WTC11 (cell line): ENCODE measurements at regions not wholly inside any gene's neighbourhood (a gene's known extent, or its start where the extent isn't known, plus 50 kb on each side); places are given as distances from the start of the nearest gene placed in this dataset.

ENCODE experiments used
- ATAC-seq: fragments of 200-7000 bp; cut with Tn5 transposase; 2 replicates; pipeline ENCODE4 v1.10.0; 2021; ENCODE audit warnings: mild to moderate bottlenecking, moderate library complexity
- CTCF ChIA-PET: fragments of 300-600 bp; sonication (Branson Sonifier 250); formaldehyde crosslinking; loops from one replicate; lab custom pipeline; 2021; ENCODE audit warnings: antibody characterized with exemption; lab: Charles Lee
- POLR2A ChIA-PET: fragments of 350-600 bp; sonication (Branson Sonifier 250); formaldehyde crosslinking; loops from one replicate; lab custom pipeline; 2021; ENCODE audit warnings: antibody characterized with exemption; lab: Charles Lee
- DNase-seq: peaks from one replicate; pipeline ENCODE4 v3.0.0; 2021; ENCODE audit warnings: low spot score
- H3K27ac Mint-ChIP-seq: 2 replicates; pipeline ENCODE4 v1.8.0; 2021; ENCODE audit warnings: mixed read lengths
- H3K27me3 Mint-ChIP-seq: 2 replicates; pipeline ENCODE4 v1.8.0; 2021; ENCODE audit warnings: low read depth, mild to moderate bottlenecking, moderate library complexity, mixed read lengths
- H3K36me3 Mint-ChIP-seq: 2 replicates; pipeline ENCODE4 v1.8.0; 2021; ENCODE audit warnings: mixed read lengths
- H3K4me1 Mint-ChIP-seq: 2 replicates; pipeline ENCODE4 v1.8.0; 2022; ENCODE audit warnings: mixed read lengths
- H3K4me3 Mint-ChIP-seq: 2 replicates; pipeline ENCODE4 v1.8.0; 2021; ENCODE audit warnings: mild to moderate bottlenecking, moderate library complexity, mixed read lengths
- H3K9me3 Mint-ChIP-seq: 2 replicates; pipeline ENCODE4 v1.8.0; 2021; ENCODE audit warnings: mixed read lengths
- EMX1 ChIP-seq: fragments of 250-450 bp; sonication (Bioruptor Pico); IDR thresholded peaks from 2 replicates; pipeline ENCODE4 v1.8.0; 2021; ENCODE audit warnings: mild to moderate bottlenecking
- FOXK1 ChIP-seq: sonication (generic); formaldehyde crosslinking; IDR thresholded peaks from 2 replicates; pipeline ENCODE4 v1.8.0; 2022; ENCODE audit warnings: mild to moderate bottlenecking, moderate library complexity, missing genetic modification reagents
- HMGA2 ChIP-seq: fragments of 250-450 bp; sonication (Bioruptor Pico); IDR thresholded peaks from 2 replicates; pipeline ENCODE4 v1.4.0; 2021; ENCODE audit warnings: mild to moderate bottlenecking, moderate library complexity
- JAZF1 ChIP-seq: fragments of 250-450 bp; sonication (Bioruptor Pico); IDR thresholded peaks from 2 replicates; pipeline ENCODE4 v1.9.0; 2021; ENCODE audit warnings: moderate library complexity, mild to moderate bottlenecking, inconsistent platforms
- MXD4 ChIP-seq: fragments of 250-450 bp; sonication (Bioruptor Pico); IDR thresholded peaks from 2 replicates; pipeline ENCODE4 v1.8.0; 2021; ENCODE audit warnings: mild to moderate bottlenecking, moderate library complexity, borderline replicate concordance
- MYBL2 ChIP-seq: sonication (generic); formaldehyde crosslinking; IDR thresholded peaks from 2 replicates; pipeline ENCODE4 v1.8.1; 2023; ENCODE audit warnings: mild to moderate bottlenecking, moderate library complexity, missing genetic modification reagents
- NFATC4 ChIP-seq: fragments of 250-450 bp; sonication (Bioruptor Pico); IDR thresholded peaks from 2 replicates; pipeline ENCODE4 v1.9.0; 2021; ENCODE audit warnings: mild to moderate bottlenecking
- NFYB ChIP-seq: sonication (generic); formaldehyde crosslinking; conservative IDR thresholded peaks from 2 replicates; pipeline ENCODE4 v1.8.0; 2022; ENCODE audit warnings: low read depth, missing genetic modification reagents
- NR2C2 ChIP-seq: sonication (generic); formaldehyde crosslinking; IDR thresholded peaks from 2 replicates; pipeline ENCODE4 v1.8.0; 2022; ENCODE audit warnings: mild to moderate bottlenecking, missing genetic modification reagents
- RORB ChIP-seq: fragments of 250-450 bp; sonication (Bioruptor Pico); IDR thresholded peaks from 2 replicates; pipeline ENCODE4 v1.9.0; 2021; ENCODE audit warnings: mild to moderate bottlenecking
- SMAD4 ChIP-seq: sonication (generic); formaldehyde crosslinking; IDR thresholded peaks from 2 replicates; pipeline ENCODE4 v1.8.0; 2022; ENCODE audit warnings: mild to moderate bottlenecking, missing genetic modification reagents
- SP1 ChIP-seq: sonication (generic); formaldehyde crosslinking; conservative IDR thresholded peaks from 2 replicates; pipeline ENCODE4 v1.8.1; 2022; ENCODE audit warnings: missing genetic modification reagents
- ZNF219 ChIP-seq: sonication (generic); formaldehyde crosslinking; IDR thresholded peaks from 2 replicates; pipeline ENCODE4 v1.8.0; 2023; ENCODE audit warnings: missing genetic modification reagents, mild to moderate bottlenecking, borderline replicate concordance
- ZNF671 ChIP-seq: fragments of 250-450 bp; sonication (Bioruptor Pico); IDR thresholded peaks from 2 replicates; pipeline ENCODE4 v1.8.0; 2021; ENCODE audit warnings: mild to moderate bottlenecking
- TF ChIP-seq, protein P1 (sequence below): fragments of 200-600 bp; IDR thresholded peaks from 2 replicates; pipeline ENCODE4 v1.8.0; 2022; ENCODE audit warnings: antibody characterized with exemption
- TF ChIP-seq, protein P2 (sequence below): sonication (generic); formaldehyde crosslinking; conservative IDR thresholded peaks from 2 replicates; pipeline ENCODE4 v1.8.1; 2023; ENCODE audit warnings: mild to moderate bottlenecking, low read depth, missing genetic modification reagents, moderate library complexity
- TF ChIP-seq, protein P3 (sequence below): sonication (generic); formaldehyde crosslinking; IDR thresholded peaks from 2 replicates; pipeline ENCODE4 v1.8.1; 2023; ENCODE audit warnings: mild to moderate bottlenecking, missing genetic modification reagents, moderate library complexity
- TF ChIP-seq, protein P4 (sequence below): fragments of 250-450 bp; sonication (Bioruptor Pico); IDR thresholded peaks from 2 replicates; pipeline ENCODE4 v1.9.0; 2021; ENCODE audit warnings: mild to moderate bottlenecking, borderline replicate concordance
- TF ChIP-seq, protein P5 (sequence below): sonication (generic); formaldehyde crosslinking; IDR thresholded peaks from 2 replicates; pipeline ENCODE4 v1.8.0; 2022; ENCODE audit warnings: mild to moderate bottlenecking, missing genetic modification reagents
- TF ChIP-seq, protein P6 (sequence below): fragments of 250-450 bp; sonication (Bioruptor Pico); IDR thresholded peaks from 2 replicates; pipeline ENCODE4 v1.8.0; 2021; ENCODE audit warnings: mild to moderate bottlenecking

DNA sequence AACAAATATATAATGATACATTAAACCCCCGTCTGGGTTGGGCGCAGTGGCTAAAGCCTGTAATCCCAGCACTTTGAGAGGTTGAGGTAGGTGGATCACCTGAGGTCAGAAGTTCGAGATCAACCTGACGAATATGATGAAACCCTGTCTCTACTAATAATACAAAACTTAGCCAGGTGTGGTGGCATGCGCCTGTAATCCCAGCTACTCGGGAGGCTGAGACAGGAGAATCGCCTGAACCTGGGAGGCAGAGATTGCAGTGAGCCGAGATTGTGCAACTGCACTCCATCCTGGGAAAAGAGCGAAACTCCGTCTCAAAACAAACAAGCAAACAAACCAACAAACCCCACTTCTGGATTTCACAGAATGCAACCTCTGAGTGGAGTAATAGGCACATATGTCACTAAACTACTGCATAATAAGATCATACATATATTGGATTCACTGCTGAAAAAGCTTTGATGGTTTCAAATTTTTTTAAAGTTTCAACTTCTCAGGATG is 718.2 kb downstream of the SI start:
- no peak overlapping the region for H3K27ac Mint-ChIP-seq
- POLR2A ChIA-PET: no interaction called here
- TF ChIP-seq, protein P1, sequence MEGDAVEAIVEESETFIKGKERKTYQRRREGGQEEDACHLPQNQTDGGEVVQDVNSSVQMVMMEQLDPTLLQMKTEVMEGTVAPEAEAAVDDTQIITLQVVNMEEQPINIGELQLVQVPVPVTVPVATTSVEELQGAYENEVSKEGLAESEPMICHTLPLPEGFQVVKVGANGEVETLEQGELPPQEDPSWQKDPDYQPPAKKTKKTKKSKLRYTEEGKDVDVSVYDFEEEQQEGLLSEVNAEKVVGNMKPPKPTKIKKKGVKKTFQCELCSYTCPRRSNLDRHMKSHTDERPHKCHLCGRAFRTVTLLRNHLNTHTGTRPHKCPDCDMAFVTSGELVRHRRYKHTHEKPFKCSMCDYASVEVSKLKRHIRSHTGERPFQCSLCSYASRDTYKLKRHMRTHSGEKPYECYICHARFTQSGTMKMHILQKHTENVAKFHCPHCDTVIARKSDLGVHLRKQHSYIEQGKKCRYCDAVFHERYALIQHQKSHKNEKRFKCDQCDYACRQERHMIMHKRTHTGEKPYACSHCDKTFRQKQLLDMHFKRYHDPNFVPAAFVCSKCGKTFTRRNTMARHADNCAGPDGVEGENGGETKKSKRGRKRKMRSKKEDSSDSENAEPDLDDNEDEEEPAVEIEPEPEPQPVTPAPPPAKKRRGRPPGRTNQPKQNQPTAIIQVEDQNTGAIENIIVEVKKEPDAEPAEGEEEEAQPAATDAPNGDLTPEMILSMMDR: no peak
- no peak for TF ChIP-seq MXD4 (CRISPR knock-in tag)
- TF ChIP-seq, protein P2, sequence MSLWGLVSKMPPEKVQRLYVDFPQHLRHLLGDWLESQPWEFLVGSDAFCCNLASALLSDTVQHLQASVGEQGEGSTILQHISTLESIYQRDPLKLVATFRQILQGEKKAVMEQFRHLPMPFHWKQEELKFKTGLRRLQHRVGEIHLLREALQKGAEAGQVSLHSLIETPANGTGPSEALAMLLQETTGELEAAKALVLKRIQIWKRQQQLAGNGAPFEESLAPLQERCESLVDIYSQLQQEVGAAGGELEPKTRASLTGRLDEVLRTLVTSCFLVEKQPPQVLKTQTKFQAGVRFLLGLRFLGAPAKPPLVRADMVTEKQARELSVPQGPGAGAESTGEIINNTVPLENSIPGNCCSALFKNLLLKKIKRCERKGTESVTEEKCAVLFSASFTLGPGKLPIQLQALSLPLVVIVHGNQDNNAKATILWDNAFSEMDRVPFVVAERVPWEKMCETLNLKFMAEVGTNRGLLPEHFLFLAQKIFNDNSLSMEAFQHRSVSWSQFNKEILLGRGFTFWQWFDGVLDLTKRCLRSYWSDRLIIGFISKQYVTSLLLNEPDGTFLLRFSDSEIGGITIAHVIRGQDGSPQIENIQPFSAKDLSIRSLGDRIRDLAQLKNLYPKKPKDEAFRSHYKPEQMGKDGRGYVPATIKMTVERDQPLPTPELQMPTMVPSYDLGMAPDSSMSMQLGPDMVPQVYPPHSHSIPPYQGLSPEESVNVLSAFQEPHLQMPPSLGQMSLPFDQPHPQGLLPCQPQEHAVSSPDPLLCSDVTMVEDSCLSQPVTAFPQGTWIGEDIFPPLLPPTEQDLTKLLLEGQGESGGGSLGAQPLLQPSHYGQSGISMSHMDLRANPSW: no peak
- TF ChIP-seq, protein P3, sequence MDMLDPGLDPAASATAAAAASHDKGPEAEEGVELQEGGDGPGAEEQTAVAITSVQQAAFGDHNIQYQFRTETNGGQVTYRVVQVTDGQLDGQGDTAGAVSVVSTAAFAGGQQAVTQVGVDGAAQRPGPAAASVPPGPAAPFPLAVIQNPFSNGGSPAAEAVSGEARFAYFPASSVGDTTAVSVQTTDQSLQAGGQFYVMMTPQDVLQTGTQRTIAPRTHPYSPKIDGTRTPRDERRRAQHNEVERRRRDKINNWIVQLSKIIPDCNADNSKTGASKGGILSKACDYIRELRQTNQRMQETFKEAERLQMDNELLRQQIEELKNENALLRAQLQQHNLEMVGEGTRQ (CRISPR knock-in tag): no peak
- TF ChIP-seq SP1: no peak
- DNase-seq: no peak
- H3K4me1 Mint-ChIP-seq: peaks cover 23% of the 10 kb centered on the region
- CTCF ChIA-PET: no interaction called here
- H3K4me3 Mint-ChIP-seq: no peak overlapping the region
- no peaks in the 10 kb centered on the region for H3K36me3 Mint-ChIP-seq
- ATAC-seq: no peak
- H3K9me3 Mint-ChIP-seq: no peaks in the 10 kb centered on the region
- no peaks in the 10 kb centered on the region for H3K27me3 Mint-ChIP-seq

DNA sequence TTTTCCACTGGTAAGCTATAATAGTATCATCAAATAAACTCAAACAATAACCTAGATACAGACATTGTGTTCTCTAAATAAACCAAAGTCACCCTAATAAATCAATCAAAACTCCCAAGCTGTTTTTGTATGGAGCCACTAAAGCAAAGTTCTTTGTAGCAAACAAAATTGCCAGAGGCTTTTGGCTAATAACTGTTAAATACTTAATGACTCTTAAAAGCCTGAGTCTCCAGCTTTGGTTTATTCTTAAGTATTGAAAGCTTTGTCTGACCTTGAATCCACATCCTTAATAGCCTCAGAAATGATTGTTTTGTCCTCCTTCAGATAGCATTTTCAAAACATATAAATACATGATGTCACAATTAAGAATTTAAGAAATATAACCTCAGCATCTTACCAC is 725.3 kb downstream of the SI start:
- H3K36me3 Mint-ChIP-seq: peaks cover 18% of the 10 kb centered on the region
- no peak for TF ChIP-seq NFYB (CRISPR knock-in tag)
- no peak for TF ChIP-seq FOXK1
- TF ChIP-seq SP1: no peak
- H3K27ac Mint-ChIP-seq: no peak overlapping the region
- peaks cover 19% of the 10 kb centered on the region for H3K4me1 Mint-ChIP-seq
- peaks cover 2% of the 10 kb centered on the region; the same call in 1 of the 2 replicates for H3K27me3 Mint-ChIP-seq
- POLR2A ChIA-PET: no interaction called here
- DNase-seq (no peak), ATAC-seq (no peak)
- CTCF ChIA-PET: no interaction called here
- H3K4me3 Mint-ChIP-seq: no peak overlapping the region
- peaks cover 23% of the 10 kb centered on the region for H3K9me3 Mint-ChIP-seq

DNA sequence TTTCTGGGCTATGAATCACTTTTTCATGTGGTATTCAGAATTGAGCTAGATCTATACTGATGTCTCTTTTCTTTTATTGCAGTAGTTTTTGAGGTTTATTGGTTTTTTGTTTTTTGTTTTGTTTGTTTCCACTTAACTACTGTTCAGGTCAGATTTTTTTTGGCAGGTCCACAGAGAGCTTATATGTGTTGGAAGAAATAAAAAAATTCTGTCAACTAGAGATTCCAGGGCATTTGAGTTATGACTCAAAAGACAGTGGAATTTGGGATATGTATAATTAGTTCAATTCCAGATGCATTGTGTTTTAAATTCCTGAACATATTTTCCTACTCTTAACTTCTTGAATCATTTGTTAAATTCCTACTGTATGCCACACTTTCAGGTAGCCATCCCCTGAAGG is 727.2 kb downstream of the SI start:
- Mint-ChIP-seq H3K9me3 (peaks cover 24% of the 10 kb centered on the region), H3K4me3 (no peak overlapping the region), H3K27ac (no peak overlapping the region), H3K36me3 (peaks cover 21% of the 10 kb centered on the region), H3K4me1 (peaks cover 6% of the 10 kb centered on the region), H3K27me3 (peaks cover 8% of the 10 kb centered on the region)
- ChIA-PET CTCF (no interaction called here), POLR2A (no interaction called here)
- no peak for DNase-seq
- no peak for ATAC-seq
- no peak for TF ChIP-seq ZNF219 (CRISPR knock-in tag)
- no peak for TF ChIP-seq SMAD4
- no peak for TF ChIP-seq HMGA2 (CRISPR knock-in tag)
- no peak for TF ChIP-seq RORB (CRISPR knock-in tag)
- no peak for TF ChIP-seq ZNF671
- TF ChIP-seq NFATC4 (CRISPR knock-in tag): no peak
- TF ChIP-seq JAZF1 (CRISPR knock-in tag): no peak
- TF ChIP-seq MYBL2: no peak
- TF ChIP-seq, protein P4, sequence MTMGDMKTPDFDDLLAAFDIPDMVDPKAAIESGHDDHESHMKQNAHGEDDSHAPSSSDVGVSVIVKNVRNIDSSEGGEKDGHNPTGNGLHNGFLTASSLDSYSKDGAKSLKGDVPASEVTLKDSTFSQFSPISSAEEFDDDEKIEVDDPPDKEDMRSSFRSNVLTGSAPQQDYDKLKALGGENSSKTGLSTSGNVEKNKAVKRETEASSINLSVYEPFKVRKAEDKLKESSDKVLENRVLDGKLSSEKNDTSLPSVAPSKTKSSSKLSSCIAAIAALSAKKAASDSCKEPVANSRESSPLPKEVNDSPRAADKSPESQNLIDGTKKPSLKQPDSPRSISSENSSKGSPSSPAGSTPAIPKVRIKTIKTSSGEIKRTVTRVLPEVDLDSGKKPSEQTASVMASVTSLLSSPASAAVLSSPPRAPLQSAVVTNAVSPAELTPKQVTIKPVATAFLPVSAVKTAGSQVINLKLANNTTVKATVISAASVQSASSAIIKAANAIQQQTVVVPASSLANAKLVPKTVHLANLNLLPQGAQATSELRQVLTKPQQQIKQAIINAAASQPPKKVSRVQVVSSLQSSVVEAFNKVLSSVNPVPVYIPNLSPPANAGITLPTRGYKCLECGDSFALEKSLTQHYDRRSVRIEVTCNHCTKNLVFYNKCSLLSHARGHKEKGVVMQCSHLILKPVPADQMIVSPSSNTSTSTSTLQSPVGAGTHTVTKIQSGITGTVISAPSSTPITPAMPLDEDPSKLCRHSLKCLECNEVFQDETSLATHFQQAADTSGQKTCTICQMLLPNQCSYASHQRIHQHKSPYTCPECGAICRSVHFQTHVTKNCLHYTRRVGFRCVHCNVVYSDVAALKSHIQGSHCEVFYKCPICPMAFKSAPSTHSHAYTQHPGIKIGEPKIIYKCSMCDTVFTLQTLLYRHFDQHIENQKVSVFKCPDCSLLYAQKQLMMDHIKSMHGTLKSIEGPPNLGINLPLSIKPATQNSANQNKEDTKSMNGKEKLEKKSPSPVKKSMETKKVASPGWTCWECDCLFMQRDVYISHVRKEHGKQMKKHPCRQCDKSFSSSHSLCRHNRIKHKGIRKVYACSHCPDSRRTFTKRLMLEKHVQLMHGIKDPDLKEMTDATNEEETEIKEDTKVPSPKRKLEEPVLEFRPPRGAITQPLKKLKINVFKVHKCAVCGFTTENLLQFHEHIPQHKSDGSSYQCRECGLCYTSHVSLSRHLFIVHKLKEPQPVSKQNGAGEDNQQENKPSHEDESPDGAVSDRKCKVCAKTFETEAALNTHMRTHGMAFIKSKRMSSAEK (CRISPR knock-in tag): no peak
- no peak for TF ChIP-seq NR2C2
- TF ChIP-seq, protein P5, sequence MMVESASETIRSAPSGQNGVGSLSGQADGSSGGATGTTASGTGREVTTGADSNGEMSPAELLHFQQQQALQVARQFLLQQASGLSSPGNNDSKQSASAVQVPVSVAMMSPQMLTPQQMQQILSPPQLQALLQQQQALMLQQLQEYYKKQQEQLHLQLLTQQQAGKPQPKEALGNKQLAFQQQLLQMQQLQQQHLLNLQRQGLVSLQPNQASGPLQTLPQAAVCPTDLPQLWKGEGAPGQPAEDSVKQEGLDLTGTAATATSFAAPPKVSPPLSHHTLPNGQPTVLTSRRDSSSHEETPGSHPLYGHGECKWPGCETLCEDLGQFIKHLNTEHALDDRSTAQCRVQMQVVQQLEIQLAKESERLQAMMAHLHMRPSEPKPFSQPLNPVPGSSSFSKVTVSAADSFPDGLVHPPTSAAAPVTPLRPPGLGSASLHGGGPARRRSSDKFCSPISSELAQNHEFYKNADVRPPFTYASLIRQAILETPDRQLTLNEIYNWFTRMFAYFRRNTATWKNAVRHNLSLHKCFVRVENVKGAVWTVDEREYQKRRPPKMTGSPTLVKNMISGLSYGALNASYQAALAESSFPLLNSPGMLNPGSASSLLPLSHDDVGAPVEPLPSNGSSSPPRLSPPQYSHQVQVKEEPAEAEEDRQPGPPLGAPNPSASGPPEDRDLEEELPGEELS (CRISPR knock-in tag): no peak
- TF ChIP-seq EMX1 (CRISPR knock-in tag): no peak
- TF ChIP-seq, protein P6, sequence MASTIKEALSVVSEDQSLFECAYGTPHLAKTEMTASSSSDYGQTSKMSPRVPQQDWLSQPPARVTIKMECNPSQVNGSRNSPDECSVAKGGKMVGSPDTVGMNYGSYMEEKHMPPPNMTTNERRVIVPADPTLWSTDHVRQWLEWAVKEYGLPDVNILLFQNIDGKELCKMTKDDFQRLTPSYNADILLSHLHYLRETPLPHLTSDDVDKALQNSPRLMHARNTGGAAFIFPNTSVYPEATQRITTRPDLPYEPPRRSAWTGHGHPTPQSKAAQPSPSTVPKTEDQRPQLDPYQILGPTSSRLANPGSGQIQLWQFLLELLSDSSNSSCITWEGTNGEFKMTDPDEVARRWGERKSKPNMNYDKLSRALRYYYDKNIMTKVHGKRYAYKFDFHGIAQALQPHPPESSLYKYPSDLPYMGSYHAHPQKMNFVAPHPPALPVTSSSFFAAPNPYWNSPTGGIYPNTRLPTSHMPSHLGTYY (CRISPR knock-in tag): no peak
